H9 (cell line): ENCODE measurements at regions not wholly inside any gene's neighbourhood (a gene's known extent, or its start where the extent isn't known, plus 50 kb on each side); places are given as distances from the start of the nearest gene placed in this dataset.

Experiments used
- DNase-seq: peaks from one replicate; pipeline ENCODE4 v3.0.0-alpha.2; 2017
- H2AFZ ChIP-seq: one replicate; pipeline ENCODE4 v1.6.1; 2013; ENCODE audit warnings: mild to moderate bottlenecking, low read length, control low read depth, moderate library complexity
- H2AK5ac ChIP-seq: 2 replicates; pipeline ENCODE4 v1.6.1; 2013; ENCODE audit warnings: low read length, control low read depth, mixed read lengths; ENCODE audit not compliant: insufficient read length
- H2BK120ac ChIP-seq: one replicate; pipeline ENCODE4 v1.6.1; 2013; ENCODE audit warnings: low read depth, mild to moderate bottlenecking, low read length, control low read depth, inconsistent platforms; ENCODE audit not compliant: poor library complexity, severe bottlenecking
- H2BK12ac ChIP-seq: 2 replicates; pipeline ENCODE4 v1.6.1; 2013; ENCODE audit warnings: low read length, control low read depth, mixed read lengths, low read depth; ENCODE audit not compliant: insufficient read length
- H2BK15ac ChIP-seq: 2 replicates; pipeline ENCODE4 v1.6.1; 2013; ENCODE audit warnings: low read depth, low read length, control low read depth
- H2BK20ac ChIP-seq: one replicate; pipeline ENCODE4 v1.6.1; 2013; ENCODE audit warnings: low read depth, mild to moderate bottlenecking, low read length, control low read depth, inconsistent platforms; ENCODE audit not compliant: poor library complexity, severe bottlenecking
- H2BK5ac ChIP-seq: 2 replicates; pipeline ENCODE4 v1.6.1; 2013; ENCODE audit warnings: low read length, control low read depth, mixed read lengths; ENCODE audit not compliant: insufficient read length
- H3K14ac ChIP-seq: 2 replicates; pipeline ENCODE4 v1.6.1; 2013; ENCODE audit warnings: low read length, control low read depth; ENCODE audit not compliant: insufficient read depth
- H3K18ac ChIP-seq: 2 replicates; pipeline ENCODE4 v1.6.1; 2013; ENCODE audit warnings: low read depth, mild to moderate bottlenecking, mixed read lengths, low read length, control low read depth; ENCODE audit not compliant: insufficient read length
- H3K23ac ChIP-seq: 2 replicates; pipeline ENCODE4 v1.6.1; 2013; ENCODE audit warnings: low read length, control low read depth, mixed read lengths, low read depth; ENCODE audit not compliant: insufficient read length
- H3K23me2 ChIP-seq: 2 replicates; pipeline ENCODE4 v1.6.1; 2013; ENCODE audit warnings: low read depth, mild to moderate bottlenecking, mixed read lengths, low read length, control low read depth; ENCODE audit not compliant: insufficient read length, poor library complexity, severe bottlenecking
- H3K27ac ChIP-seq: 2 replicates; pipeline ENCODE4 v1.5.1; 2013; ENCODE audit warnings: low read length, control low read depth, mixed read lengths, low read depth; ENCODE audit not compliant: insufficient read length
- H3K27me3 ChIP-seq: 2 replicates; pipeline ENCODE4 v1.6.1; 2013; ENCODE audit warnings: low read length, control low read depth, inconsistent platforms; ENCODE audit not compliant: insufficient read depth
- H3K4ac ChIP-seq: 2 replicates; pipeline ENCODE4 v1.6.1; 2013; ENCODE audit warnings: low read depth, mild to moderate bottlenecking, control low read depth, inconsistent platforms, low read length, moderate library complexity
- H3K4me1 ChIP-seq: 2 replicates; pipeline ENCODE4 v1.6.1; 2013; ENCODE audit warnings: low read length, control low read depth, inconsistent platforms; ENCODE audit not compliant: insufficient read depth
- H3K4me2 ChIP-seq: 2 replicates; pipeline ENCODE4 v1.6.1; 2013; ENCODE audit warnings: low read length, control low read depth, mixed read lengths; ENCODE audit not compliant: insufficient read length, insufficient read depth
- H3K56ac ChIP-seq: 2 replicates; pipeline ENCODE4 v1.6.1; 2013; ENCODE audit warnings: low read depth, mild to moderate bottlenecking, mixed read lengths, low read length, control low read depth; ENCODE audit not compliant: insufficient read length
- H3K79me1 ChIP-seq: 2 replicates; pipeline ENCODE4 v1.6.1; 2013; ENCODE audit warnings: low read depth, mild to moderate bottlenecking, moderate library complexity, low read length, control low read depth, inconsistent platforms; ENCODE audit not compliant: insufficient read depth, poor library complexity, severe bottlenecking
- H3K79me2 ChIP-seq: 2 replicates; pipeline ENCODE4 v1.6.1; 2013; ENCODE audit warnings: low read length, control low read depth, inconsistent platforms; ENCODE audit not compliant: insufficient read depth
- H3K9ac ChIP-seq: 2 replicates; pipeline ENCODE4 v1.6.1; 2013; ENCODE audit warnings: low read length, control low read depth, mixed read lengths; ENCODE audit not compliant: insufficient read length; ENCODE audit errors: extremely low read depth
- H3K9me3 ChIP-seq: one replicate; pipeline ENCODE4 v1.6.1; 2013; ENCODE audit warnings: low read depth, low read length, inconsistent platforms; ENCODE audit not compliant: control insufficient read depth
- H3T11ph ChIP-seq: one replicate; pipeline ENCODE4 v1.6.1; 2013; ENCODE audit warnings: mild to moderate bottlenecking, low read length, control low read depth, inconsistent platforms
- H4K20me1 ChIP-seq: one replicate; pipeline ENCODE4 v1.6.1; 2013; ENCODE audit not compliant: control insufficient read depth, insufficient read length, insufficient read depth
- H4K5ac ChIP-seq: 2 replicates; pipeline ENCODE4 v1.6.1; 2013; ENCODE audit warnings: low read depth, mild to moderate bottlenecking, mixed read lengths, low read length, control low read depth; ENCODE audit not compliant: insufficient read length
- H4K8ac ChIP-seq: replicated peaks from 2 replicates; pipeline ENCODE4 v1.6.1; 2013; ENCODE audit warnings: low read length, control low read depth, mixed read lengths, low read depth; ENCODE audit not compliant: insufficient read length
- H4K91ac ChIP-seq: 2 replicates; pipeline ENCODE4 v1.6.1; 2013; ENCODE audit warnings: low read depth, mild to moderate bottlenecking, moderate library complexity, mixed read lengths, low read length, control low read depth; ENCODE audit not compliant: insufficient read length
- H3K27ac Mint-ChIP-seq, 3 experiments: 2 replicates in 2 of 3; 3 replicates in 1 of 3; pipeline ENCODE4 v1.8.0; 2020 to 2021; ENCODE audit warnings: mixed read lengths in 3 of 3, mild to moderate bottlenecking in 1 of 3, moderate library complexity in 1 of 3
- H3K27me3 Mint-ChIP-seq: 2 replicates; pipeline ENCODE4 v1.8.0; 2021; ENCODE audit warnings: low read depth, mild to moderate bottlenecking, moderate library complexity, mixed read lengths
- H3K36me3 Mint-ChIP-seq, 3 experiments: 2 replicates in 2 of 3; 3 replicates in 1 of 3; pipeline ENCODE4 v1.8.0; 2020 to 2021; ENCODE audit warnings: low read depth in 3 of 3, mixed read lengths in 3 of 3; ENCODE audit not compliant: insufficient read depth in 1 of 3
- H3K4me1 Mint-ChIP-seq, 2 experiments: 2 replicates each; pipeline ENCODE4 v1.8.0; 2020; ENCODE audit warnings: mixed read lengths in 2 of 2
- H3K4me3 Mint-ChIP-seq, 2 experiments: 2 replicates in 1 of 2; 3 replicates in 1 of 2; pipeline ENCODE4 v1.8.0; 2020 to 2021; ENCODE audit warnings: mild to moderate bottlenecking in 2 of 2, mixed read lengths in 2 of 2, moderate library complexity in 1 of 2
- H3K9me3 Mint-ChIP-seq, 2 experiments: 2 replicates in 1 of 2; 3 replicates in 1 of 2; pipeline ENCODE4 v1.8.0; 2020; ENCODE audit warnings: mild to moderate bottlenecking in 2 of 2, mixed read lengths in 2 of 2, moderate library complexity in 1 of 2
- CTCF ChIP-seq: fragments of 200-600 bp; sonication (generic); conservative IDR thresholded peaks from 3 replicates; pipeline ENCODE4 v1.8.0; 2021; ENCODE audit warnings: antibody characterized with exemption, mild to moderate bottlenecking
- WGBS: extraction: QIAGEN DNeasy Blood & Tissue Kit; methylation state at CpG from one replicate; pipeline ENCODE4 v1.1.7; 2013; ENCODE audit warnings: missing lambda C conversion rate, low lambda C conversion rate, mixed read lengths; ENCODE audit not compliant: insufficient read length; ENCODE audit errors: extremely low coverage; 5-methylcytosine and 5-hydroxymethylcytosine counted together

- peaks cover 5 to 10% (median 7%) of the 10 kb centered on the region in 3 experiments; a peak in 6 of 7 replicates for H3K36me3 Mint-ChIP-seq
- Histone ChIP-seq H3K27me3 (no peaks in the 10 kb centered on the region), H3K18ac (no peak overlapping the region), H3K79me2 (no peaks in the 10 kb centered on the region), H2AK5ac (no peak overlapping the region), H3K4me1 (no peaks in the 10 kb centered on the region), H3T11ph (no peak overlapping the region), H3K56ac (no peak overlapping the region), H2BK5ac (no peak overlapping the region), H3K27ac (no peak overlapping the region), H3K9ac (no peak overlapping the region), H3K9me3 (no peaks in the 10 kb centered on the region), H2BK20ac (no peak overlapping the region), H2BK15ac (no peak overlapping the region), H3K23me2 (no peaks in the 10 kb centered on the region), H2BK12ac (no peak overlapping the region), H3K4ac (no peak overlapping the region), H4K20me1 (no peaks in the 10 kb centered on the region), H2BK120ac (no peak overlapping the region), H3K14ac (no peak overlapping the region), H4K8ac (no peak overlapping the region), H2AFZ (no peak overlapping the region), H3K4me2 (no peak overlapping the region), H4K91ac (no peak overlapping the region), H3K23ac (no peak overlapping the region), H3K79me1 (no peaks in the 10 kb centered on the region), H4K5ac (no peak overlapping the region)
- H3K4me1 Mint-ChIP-seq: peaks cover 8 to 13% of the 10 kb centered on the region in 2 experiments
- no peak for DNase-seq
- H3K4me3 Mint-ChIP-seq: no peak overlapping the region
- no peaks in the 10 kb centered on the region for H3K27me3 Mint-ChIP-seq
- no peak overlapping the region for H3K27ac Mint-ChIP-seq
- TF ChIP-seq CTCF: no peak
- no CpG with 5 or more reads among the region's 1 CpG for WGBS
- H3K9me3 Mint-ChIP-seq: peaks cover 3 to 11% of the 10 kb centered on the region in 2 experiments; a peak in 4 of 5 replicates
Observed at GRCh38 chr6:141488488-141488887, 644.2 kb upstream of the GJE1 start.
